ENCODE measurements at regions not wholly inside any gene's neighbourhood (a gene's known extent, or its start where the extent isn't known, plus 50 kb on each side); places are given as distances from the start of the nearest gene placed in this dataset.

DNA sequence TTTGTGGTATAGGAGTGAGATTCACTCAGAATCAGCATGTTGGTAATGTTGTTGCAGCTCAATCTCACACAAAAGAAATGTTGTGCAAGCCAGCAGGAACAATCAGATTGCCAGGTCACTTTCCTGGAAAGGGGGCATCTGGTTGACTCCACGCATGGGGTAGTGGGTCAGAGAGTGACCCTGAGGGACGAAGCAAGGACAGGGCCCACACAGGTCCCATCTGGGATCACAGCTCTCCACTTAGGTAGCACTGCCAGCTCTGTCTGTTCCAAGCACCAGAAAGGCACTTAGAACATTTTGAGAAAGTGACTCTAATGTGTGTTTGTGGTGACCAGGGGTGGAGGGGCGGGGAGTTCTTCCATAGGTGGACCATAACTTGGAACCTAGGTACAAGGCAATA, 109.5 kb downstream of the RASSF10 start:
- TF ChIP-seq, protein P1, sequence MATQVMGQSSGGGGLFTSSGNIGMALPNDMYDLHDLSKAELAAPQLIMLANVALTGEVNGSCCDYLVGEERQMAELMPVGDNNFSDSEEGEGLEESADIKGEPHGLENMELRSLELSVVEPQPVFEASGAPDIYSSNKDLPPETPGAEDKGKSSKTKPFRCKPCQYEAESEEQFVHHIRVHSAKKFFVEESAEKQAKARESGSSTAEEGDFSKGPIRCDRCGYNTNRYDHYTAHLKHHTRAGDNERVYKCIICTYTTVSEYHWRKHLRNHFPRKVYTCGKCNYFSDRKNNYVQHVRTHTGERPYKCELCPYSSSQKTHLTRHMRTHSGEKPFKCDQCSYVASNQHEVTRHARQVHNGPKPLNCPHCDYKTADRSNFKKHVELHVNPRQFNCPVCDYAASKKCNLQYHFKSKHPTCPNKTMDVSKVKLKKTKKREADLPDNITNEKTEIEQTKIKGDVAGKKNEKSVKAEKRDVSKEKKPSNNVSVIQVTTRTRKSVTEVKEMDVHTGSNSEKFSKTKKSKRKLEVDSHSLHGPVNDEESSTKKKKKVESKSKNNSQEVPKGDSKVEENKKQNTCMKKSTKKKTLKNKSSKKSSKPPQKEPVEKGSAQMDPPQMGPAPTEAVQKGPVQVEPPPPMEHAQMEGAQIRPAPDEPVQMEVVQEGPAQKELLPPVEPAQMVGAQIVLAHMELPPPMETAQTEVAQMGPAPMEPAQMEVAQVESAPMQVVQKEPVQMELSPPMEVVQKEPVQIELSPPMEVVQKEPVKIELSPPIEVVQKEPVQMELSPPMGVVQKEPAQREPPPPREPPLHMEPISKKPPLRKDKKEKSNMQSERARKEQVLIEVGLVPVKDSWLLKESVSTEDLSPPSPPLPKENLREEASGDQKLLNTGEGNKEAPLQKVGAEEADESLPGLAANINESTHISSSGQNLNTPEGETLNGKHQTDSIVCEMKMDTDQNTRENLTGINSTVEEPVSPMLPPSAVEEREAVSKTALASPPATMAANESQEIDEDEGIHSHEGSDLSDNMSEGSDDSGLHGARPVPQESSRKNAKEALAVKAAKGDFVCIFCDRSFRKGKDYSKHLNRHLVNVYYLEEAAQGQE (IDR thresholded peaks at IDR 0.05; ENCODE audit: insufficient read depth in 1 of 2, low read depth in 2 of 2, low read length in 2 of 2): no peak
- TF ChIP-seq POLR2AphosphoS5 (IDR thresholded peaks at IDR 0.05; ENCODE audit: low read depth, low read length) (no peak), SIN3A (IDR thresholded peaks at IDR 0.05; ENCODE audit: borderline replicate concordance, insufficient read depth, low read length) (no peak), FOXP2 (optimal IDR thresholded peaks at IDR 0.05; ENCODE audit: borderline replicate concordance, extremely low read depth, extremely low read length, insufficient read depth) (no peak), TAF1 (IDR thresholded peaks at IDR 0.05; ENCODE audit: borderline replicate concordance, insufficient read depth, low read length) (no peak)
